ENCODE measurements at regions not wholly inside any gene's neighbourhood (a gene's known extent, or its start where the extent isn't known, plus 50 kb on each side); places are given as distances from the start of the nearest gene placed in this dataset.

- TF ChIP-seq POLR2A (IDR thresholded peaks at IDR 0.05) (no peak), CTCF (IDR thresholded peaks at IDR 0.05) (no peak)
These were observed 103.8 kb upstream of the HPF1 start for GRCh38 chr4:169861593-169861992.
